Activated CD4-positive, alpha-beta T cell treated with anti-CD3 and anti-CD28 coated beads for 24 hours (primary cell): ENCODE measurements at regions not wholly inside any gene's neighbourhood (a gene's known extent, or its start where the extent isn't known, plus 50 kb on each side); places are given as distances from the start of the nearest gene placed in this dataset.
"Not testable (repeated sequence)": the region's sequence is repeated elsewhere in the genome, so short reads cannot be mapped to it uniquely, and the experiment has no call there.

Experiments
- DNase-seq, 2 donors: peaks; one replicate each; pipeline ENCODE4 v3.0.0-alpha.2; 2020; ENCODE audit warnings: low read depth in 2 of 2

DNA sequence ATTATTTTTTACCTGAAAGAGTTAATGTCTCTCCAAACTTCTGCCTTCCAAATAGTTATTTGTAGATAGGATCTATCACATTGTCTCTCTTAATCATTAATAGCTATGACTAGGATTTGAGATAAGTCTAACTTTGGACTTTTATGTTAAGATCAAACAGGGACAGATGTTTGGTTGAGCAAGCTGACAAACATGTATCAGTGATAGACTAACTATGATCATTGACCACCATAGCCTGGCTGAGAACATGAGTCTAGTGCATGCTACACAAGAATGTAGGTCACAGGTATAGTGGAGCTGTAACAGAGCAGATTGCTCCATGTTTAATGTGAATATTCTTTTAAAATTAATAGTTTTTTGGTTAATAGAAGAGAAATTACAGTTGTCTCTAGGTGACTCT, 52.0 kb downstream of the SYT15B start:
- not testable (repeated sequence) for DNase-seq

DNA sequence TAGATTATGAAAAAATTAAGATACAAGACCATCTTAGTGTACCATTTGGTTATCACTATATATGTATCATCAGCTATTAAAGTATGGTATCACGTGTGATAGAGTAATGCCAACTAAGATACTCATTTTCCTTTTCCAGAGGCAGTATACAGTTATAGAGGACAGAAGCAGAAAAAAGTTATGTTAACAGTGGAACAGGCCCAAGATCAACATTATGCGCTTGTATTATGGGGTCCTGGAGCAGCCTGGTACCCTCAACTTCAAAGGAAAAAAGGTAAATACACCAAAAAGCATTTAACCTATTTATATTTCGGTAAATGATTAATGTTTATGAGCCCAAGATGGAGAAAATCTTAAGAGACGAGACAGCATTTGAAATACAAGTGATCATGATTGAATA, 52.9 kb downstream of the SYT15B start:
- not testable (repeated sequence) for DNase-seq

DNA sequence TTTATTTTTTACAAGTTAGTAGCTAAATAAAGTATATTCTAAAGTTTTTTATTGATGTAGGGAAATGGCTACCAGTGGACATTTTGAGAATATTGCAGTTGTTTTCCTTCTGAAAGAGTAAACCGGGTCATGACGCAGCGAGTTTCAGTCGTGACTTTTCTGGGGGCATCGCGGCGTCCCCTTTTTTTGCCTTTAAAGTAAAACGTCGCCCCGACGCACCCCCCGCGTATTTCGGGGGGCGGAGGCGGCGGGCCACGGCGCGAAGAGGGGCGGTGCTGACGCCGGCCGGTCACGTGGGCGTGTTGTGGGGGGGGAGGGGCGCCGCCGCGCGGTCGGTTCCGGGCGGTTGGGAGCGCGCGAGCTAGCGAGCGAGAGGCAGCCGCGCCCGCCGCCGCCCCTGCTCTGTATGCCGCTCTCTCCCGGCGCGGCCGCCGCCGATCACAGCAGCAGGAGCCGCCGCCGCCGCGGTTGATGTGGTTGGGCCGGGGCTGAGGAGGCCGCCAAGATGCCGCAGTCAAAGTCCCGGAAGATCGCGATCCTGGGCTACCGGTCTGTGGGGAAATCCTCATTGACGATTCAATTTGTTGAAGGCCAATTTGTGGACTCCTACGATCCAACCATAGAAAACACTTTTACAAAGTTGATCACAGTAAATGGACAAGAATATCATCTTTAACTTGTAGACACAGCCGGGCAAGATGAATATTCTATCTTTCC, 57.5 kb downstream of the SYT15B start:
- DNase-seq = peak; percentile 42 to 54

DNA sequence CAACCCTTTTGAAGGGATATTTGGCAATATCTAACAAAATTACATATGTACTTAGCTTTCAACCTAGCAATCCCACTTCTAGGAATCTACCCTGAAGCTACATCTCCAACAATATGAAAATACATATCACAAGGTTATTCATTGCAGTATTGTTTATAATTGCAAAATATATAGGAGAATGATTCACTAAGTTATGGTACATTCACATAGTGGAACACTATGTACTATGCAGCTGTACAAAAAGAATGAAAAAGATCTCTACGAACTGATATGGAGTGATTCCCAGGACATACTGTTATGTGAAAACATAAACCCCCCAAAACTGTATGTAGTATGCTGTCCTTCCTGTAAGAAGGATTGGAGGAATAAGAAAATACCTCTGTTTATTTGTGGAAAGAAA, 62.1 kb downstream of the SYT15B start:
- not testable (repeated sequence) for DNase-seq

DNA sequence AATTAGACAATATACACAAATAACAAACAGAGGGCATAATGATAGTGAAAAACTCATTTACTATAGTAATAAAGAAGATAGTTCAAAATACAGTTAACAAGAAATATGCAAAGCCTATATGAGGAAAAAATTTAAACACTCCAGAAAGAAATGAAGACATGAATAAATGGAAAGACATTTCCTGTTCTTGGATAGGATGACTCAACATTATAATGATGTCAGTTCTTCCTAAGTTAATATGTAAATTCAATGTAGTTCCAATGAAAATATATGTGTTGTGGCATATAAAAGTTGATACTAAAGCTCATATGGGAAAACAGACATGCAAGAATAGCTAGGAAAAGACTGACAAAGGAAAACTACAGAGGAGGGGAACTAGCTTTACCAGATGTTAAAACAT, 63.5 kb downstream of the SYT15B start:
- DNase-seq = not testable (repeated sequence)

DNA sequence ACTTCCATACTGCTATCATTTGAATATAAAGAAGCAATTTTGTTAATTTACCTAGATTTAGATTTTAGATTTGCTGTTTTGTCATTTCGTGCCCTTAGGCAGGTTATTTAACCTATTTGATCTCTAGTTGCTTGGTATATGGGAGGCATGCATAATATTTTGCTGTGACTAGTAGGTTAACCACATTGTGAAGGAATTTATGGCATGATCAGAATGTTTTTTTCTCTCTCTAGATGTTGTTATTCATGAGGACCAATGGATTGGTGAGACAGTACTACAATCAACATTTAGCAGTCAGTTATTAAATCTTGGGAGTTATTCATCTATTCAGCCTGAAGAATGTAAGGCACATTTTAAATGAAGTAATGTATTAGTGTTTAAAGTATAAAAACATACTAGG, 67.2 kb downstream of the SYT15B start:
- DNase-seq = not testable (repeated sequence)

DNA sequence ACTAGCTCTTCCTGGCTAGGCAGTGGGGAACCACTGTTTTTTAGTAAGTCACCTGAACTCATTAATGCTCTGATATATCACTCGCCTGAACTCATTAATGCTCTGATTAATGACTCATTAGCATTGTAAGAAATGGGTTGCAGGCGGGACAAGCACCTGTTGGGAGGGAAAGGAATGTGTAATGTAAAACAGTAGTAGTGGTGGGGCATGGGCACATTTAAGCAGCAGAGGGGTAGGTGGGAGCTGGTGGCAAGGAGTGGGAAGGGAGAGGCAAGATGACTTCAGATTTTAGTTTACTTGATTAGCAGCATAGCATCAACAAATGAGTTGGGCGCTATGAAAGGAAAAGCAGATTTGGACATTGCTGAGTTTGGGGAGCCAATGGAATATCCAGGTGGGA, 68.2 kb downstream of the SYT15B start:
- DNase-seq = not testable (repeated sequence)

DNA sequence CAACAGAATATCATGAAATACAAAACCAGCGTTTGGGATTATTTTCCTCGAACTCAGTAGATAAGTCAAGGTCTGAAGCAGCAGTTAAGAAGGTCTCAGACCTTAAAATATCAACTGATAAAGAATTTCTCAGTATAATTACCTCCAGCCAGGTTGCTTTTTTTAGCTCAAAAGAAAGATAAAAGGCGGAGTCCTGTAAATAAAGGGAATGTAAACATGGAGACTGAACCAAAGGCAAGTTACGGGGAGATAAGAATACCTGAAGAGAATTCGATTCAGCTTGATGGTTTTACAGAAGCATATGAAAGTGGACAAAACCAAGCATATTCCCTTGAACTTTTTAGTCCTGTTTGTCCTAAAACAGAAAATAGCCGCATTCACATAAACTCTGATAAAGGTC, 73.1 kb downstream of the SYT15B start:
- not testable (repeated sequence) for DNase-seq

DNA sequence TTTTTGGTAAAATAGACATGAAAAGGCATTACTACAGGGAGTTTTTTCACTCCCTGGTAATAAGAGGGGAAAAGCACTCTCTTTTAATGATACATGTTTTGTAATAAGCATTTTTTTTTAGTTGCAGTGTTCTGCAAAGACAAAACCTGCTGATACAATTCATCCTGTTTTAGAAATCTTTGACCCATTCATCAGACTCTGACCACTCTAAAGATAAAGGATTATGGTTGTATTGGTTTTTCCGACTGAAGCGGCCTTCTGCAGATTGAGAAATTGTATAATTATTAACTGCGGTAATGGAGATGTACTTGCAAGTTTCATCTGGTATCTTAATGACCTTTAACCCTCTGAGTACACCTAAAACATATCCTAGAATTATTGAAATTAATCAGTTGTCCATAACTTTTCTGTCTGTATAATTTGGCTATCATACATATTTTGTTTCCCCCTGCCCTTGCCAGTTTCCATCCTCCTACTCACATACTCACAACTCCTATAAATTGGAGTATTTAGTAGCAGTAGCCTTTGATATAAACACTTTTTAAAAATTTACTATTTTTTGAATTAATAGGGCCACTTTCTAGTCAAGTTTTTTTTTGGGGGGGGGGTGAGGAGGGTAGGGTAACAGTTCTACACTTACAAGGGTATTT, 79.4 kb downstream of the SYT15B start:
- not testable (repeated sequence) for DNase-seq

DNA sequence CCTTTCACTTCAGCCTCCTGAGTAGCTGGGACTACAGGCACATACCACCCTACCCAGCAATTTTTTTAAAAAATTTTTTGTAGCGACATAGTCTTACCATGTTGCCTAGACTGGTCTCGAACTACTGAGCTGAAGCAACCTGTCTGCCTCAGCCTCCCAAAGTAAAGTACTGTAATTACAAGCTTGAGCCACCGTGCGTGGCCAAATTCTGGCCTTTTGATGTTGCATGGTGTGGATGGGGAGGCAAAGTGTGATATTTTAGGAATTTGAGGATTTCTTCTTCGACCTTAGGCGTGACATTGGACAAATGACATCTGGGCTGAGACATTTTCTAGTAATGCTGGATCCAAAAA, 81.8 kb downstream of the SYT15B start:
- DNase-seq = not testable (repeated sequence)

DNA sequence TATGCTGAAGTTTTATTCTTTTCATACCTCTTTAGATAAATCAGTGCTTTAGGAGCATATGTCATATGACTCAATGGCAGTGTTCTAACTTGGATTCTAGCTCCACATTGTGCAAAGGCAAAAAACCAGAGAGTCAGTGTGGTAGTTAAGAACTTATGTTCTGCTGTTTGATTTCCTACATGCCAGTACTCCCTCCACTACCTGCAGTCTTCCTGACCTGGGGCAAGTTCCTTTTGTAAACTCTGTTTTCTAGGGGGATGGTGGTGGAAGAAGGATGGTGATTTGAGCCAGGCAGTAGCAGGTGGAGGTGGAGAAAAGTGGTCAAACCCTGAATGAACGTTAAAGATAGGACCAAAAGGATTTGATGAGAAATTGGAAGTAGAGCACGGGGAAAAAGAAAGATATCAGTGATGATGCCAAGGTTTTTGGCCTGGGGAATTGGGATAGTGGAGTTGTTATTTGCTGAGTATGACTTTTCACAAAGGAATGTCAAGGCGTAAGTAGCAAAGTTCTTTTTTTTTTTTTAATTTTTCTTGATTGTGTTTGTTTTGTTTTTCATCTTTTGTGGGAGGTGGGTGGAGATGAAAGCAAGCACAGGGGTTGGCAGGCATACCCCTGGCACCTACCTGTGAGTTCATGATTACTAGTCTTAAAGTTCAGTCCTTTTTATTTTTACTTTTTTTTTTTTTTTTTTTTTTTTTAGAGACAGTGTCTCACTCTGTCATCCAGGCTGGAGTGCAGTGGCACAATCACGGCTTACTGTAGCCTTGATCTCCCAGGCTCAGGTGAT, 82.3 kb downstream of the SYT15B start:
- not testable (repeated sequence) for DNase-seq

DNA sequence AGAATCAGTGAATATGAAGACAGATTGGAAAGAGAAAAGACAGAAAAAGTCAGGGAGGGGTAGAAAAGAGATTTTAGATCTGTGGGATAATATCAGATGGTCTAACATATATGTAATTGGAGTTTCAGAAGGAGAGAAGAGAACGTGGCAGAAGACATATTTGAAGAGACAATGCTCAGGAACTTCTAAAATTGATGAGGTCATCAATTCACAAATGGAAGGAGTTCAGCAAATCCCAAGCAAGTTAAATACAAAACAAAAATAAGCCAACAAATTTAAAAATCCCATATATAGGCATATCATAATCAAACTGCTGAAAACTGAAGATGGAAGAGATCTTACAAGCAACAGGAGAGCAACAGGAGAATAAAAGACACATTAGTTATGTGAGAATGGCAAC, 87.3 kb downstream of the SYT15B start:
- not testable (repeated sequence) for DNase-seq

DNA sequence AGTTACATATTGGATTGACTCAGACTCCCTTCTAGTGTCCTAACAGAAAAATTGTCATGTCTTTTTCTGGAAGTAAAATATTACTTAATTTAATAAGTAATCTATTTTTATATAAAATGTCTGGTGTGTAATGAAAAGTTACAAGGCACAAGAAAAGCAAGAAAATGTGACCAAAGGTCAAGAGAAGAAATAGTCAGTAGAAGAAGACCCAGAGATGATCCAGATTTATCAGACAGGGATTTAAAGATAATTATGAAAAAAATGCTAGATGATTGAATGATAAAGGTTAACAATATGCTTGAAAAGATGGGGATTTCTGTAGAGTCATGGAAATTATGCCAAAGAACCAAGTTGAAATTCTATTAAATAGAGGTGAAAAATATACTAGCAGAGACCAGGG, 87.8 kb downstream of the SYT15B start:
- not testable (repeated sequence) for DNase-seq

DNA sequence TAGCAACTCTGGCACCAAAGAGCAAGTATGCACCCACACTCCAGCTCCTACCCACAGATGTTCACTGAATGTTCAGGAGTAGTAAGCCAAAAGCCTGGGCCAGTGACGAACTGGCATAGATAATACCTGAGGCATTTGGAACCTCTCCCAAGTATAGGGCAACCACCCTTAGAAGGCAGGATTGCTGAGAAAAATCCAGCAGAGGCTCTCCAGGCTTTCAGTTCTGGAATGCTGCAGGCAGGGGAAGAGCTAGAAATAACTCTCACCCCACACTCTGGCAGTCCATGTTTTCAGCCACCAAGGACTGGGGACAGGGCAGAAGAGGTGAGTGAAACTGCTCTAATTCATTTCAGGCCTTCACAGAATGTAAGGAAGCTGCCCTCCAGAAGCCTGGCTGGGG, 90.3 kb downstream of the SYT15B start:
- DNase-seq = not testable (repeated sequence)

DNA sequence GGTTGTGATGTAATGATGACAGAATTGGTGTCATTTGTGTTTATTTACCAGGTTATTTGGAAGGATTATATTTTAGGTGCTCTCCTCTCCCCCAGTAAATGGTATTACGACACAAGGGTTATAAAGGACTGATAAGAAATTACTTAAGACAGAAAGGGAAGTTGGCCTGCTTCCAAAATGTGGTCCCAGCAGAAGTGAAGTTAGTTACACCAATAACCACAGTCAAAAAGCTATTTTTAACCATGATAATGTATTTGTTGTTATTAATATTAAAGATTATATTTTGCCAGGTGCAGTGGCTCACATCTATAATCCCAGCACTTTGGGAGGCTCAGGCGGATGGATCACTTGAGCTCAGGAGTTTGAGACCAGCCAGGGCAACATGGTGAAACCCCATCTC, 92.5 kb downstream of the SYT15B start:
- not testable (repeated sequence) for DNase-seq

DNA sequence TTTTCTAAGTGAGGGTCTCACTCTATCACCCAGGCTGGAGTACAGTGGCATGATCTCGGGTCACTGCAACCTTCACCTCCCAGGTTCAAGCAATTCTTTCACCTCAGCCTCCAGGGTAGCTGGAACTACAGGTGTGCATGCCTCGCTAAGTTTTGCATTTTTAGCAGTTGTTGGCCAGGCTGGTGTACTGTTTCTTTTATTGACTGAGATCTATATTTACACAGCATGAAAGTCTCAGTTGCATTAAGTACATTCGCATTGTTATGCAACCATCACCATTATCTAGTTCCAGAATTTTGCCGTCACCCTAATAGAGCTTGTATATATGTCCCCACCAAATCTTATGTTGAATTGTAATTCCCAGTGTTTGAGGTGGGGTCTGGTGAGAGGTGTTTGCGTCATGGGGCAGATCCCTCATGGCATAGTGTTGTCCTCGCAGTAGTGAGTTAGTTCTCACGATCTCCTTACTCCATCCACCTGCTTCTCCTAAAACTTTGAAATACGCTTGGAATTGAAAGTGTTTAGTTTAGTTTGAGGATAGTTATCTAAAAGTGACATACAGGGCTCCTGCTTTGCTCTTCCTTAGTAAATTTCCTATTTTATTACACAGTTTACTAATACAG, 101.3 kb downstream of the SYT15B start:
- DNase-seq = not testable (repeated sequence)

DNA sequence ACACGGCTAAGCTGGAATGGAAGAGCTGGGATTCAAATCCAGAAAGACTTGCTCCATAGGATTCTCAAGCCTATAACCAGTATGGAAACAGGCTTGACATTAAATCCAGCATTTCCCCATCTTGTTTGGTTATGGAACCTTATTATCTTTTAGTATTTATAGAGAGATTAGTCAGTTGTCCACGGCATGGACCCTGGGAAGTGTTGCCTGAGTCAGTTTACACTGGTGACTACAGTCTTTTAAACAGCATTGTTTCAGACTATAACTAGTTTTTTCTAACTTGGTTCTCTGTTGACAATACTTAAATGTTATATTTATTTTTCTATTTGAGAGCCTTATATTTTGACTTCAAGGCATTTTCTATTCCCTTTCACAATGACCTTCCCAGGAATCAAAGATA, 106.7 kb downstream of the SYT15B start:
- DNase-seq = not testable (repeated sequence)

DNA sequence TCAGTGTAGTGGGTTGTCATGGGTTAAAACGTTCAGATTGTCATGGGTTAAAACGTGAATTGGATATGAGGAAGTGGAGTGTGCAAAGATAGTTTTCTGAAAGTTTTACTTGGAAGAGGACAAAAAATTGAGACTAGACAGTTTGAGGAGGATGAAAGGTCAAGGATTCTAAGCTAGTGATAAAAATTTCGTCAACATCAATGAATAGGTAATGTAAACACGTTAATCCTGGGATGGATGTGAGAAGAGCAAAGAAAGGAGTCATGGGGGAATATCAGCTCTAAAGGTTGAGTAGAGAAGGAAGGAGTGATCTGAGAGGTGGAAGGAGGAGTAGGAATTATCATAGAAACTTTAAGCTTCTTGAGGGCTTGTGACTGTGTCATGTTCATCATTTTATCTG, 109.2 kb downstream of the SYT15B start:
- DNase-seq = not testable (repeated sequence)

DNA sequence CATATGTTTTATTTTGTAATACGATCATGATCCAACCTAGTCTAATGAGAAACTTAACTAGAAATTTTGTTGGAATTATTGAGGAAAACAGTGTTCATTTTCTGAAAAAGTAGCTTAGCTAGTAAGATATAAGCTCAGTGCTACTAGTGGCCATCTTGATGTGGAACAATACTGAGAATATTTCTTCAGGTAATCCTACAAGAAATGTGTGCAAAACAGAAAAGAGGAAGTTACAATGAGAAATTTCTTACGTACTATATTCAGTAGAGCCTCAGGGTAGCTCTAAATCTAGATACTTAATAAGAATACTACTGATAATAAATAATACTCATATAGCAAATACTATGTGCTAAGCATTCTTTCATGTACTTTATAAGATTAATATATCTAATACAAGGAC, 114.8 kb downstream of the SYT15B start:
- DNase-seq = not testable (repeated sequence)

DNA sequence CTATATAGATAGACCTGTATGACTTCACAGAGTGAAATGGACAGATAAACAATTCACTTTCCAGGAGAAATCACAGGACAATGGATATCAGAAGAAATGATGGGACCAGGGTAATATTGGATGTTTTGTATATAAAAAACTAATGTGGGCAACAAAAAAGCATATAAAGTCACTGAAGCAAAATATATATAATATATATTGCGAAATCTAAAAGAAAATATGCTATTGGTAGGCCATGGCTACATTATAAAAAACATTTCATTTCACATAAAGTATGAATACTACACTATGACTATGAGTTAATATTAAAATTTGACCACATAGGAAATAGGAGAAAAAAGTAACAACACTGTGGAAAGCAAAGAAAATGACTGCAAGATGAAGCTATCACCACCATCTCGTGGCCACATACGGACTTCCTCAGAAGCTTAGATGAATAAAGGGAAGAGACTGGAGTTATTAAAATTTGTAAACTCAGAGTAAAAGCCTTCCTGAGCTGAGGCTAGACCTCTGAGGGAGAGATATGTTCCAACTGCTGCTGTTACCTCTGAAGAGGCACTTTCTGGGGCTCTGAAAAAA, 115.8 kb downstream of the SYT15B start:
- not testable (repeated sequence) for DNase-seq

DNA sequence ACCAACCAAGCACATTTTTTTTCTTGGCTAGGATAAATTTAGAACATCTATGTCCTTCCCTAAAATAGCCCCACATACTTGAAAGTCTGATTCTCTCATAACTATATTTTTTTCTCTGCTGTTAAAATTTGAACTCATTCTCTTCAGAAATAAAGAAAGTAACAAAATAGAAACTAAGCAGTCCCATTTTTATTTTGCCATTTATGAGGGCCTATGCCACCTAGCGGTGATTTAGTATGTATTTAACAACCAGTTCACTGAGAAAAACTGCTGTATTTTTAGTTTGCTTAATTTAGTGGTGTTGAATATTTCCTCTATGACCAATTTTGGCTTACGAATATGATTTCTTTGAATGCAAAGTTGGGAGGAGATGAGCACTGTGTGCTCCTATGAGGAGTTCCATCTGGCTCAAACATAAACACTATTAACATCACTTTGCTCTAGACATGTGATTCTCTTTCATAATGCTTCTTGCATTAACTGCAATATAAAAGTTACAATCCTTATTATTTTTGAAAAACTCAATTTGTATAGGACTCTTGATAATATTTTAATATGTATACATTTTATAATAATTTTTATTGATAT, 116.6 kb downstream of the SYT15B start:
- not testable (repeated sequence) for DNase-seq
